Fibroblast of villous mesenchyme (primary cell): ENCODE measurements at regions not wholly inside any gene's neighbourhood (a gene's known extent, or its start where the extent isn't known, plus 50 kb on each side); places are given as distances from the start of the nearest gene placed in this dataset.
"Not testable (repeated sequence)": the region's sequence is repeated elsewhere in the genome, so short reads cannot be mapped to it uniquely, and the experiment has no call there.

Source experiments
- DNase-seq: peaks from one replicate; pipeline ENCODE4 v3.0.0-alpha.2; 2010; ENCODE audit warnings: low read depth
- H3K4me3 ChIP-seq: 2 replicates; pipeline ENCODE4 v1.5.1; 2011; ENCODE audit warnings: low read depth, mild to moderate bottlenecking, low read length
- TF ChIP-seq, protein P1 (sequence below): IDR thresholded peaks from 2 replicates; pipeline ENCODE4 v1.5.1; 2012; ENCODE audit warnings: low read depth, mild to moderate bottlenecking, low read length; ENCODE audit not compliant: insufficient read depth

DNA sequence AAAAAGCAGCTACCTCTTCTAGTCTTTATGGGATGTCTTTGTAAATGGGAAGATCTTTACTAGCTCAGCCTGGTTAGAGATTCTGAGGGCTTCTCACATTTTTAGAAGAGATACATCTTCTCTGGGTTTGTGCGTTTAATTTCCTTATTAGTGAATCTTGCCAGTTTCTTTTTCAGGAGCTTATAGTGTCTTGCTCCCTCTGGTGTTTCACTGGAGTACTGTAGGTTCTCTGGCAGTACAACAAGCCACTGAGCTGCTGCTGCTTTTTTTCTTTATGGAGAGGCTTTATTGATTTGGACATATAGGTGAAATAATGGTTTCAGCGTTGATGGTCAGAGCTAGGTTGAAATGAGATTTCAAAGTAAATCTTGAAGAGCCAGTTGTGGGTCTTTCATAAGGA lies 82.9 kb downstream of the LAS1L start:
- H3K4me3 ChIP-seq: no peak overlapping the region
- DNase-seq: peak; percentile 11
- TF ChIP-seq, protein P1, sequence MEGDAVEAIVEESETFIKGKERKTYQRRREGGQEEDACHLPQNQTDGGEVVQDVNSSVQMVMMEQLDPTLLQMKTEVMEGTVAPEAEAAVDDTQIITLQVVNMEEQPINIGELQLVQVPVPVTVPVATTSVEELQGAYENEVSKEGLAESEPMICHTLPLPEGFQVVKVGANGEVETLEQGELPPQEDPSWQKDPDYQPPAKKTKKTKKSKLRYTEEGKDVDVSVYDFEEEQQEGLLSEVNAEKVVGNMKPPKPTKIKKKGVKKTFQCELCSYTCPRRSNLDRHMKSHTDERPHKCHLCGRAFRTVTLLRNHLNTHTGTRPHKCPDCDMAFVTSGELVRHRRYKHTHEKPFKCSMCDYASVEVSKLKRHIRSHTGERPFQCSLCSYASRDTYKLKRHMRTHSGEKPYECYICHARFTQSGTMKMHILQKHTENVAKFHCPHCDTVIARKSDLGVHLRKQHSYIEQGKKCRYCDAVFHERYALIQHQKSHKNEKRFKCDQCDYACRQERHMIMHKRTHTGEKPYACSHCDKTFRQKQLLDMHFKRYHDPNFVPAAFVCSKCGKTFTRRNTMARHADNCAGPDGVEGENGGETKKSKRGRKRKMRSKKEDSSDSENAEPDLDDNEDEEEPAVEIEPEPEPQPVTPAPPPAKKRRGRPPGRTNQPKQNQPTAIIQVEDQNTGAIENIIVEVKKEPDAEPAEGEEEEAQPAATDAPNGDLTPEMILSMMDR: peak; percentile 51

DNA sequence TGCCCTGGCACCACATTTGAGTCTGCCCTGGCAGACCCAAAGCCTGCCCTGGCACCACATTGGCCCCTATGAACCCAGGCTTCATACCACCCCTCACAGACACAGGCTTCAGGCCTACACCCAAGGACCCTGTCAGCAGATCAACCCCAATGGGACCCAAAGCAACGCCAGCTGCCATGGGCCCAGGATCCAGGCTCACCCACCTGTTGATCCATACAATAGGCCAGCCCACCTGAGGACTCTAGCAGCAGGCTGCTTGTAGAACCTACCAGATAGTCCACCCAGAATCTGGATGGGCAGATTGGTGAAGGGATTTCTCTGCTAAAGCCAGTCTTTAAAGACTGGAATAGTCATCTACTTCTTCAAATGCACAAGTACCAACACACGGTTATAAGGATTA lies 114.4 kb downstream of the LAS1L start:
- TF ChIP-seq, protein P1: no peak
- no peak for DNase-seq
- no peak overlapping the region for H3K4me3 ChIP-seq

DNA sequence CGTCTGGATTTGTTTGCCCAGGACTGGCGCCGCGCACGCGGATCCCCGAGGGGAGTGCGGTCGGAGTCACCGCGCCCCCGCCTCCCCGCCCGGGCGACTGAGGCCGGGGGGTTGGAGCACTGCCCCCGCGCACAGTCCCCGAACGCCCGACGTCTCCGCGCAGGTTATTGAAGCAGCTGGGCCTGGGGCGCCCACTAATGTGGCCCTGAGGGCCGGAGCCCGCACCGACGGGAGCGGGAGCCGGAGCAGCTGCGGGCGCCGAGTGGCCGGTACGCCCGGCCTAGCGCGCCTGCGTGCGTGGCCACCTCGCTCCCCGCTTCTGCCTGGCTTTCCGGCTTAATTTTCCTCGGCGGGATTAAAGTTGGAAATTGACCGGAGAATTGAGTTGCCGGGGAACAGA lies 126.9 kb downstream of the LAS1L start:
- DNase-seq, H3K4me3 ChIP-seq: not testable (repeated sequence)

DNA sequence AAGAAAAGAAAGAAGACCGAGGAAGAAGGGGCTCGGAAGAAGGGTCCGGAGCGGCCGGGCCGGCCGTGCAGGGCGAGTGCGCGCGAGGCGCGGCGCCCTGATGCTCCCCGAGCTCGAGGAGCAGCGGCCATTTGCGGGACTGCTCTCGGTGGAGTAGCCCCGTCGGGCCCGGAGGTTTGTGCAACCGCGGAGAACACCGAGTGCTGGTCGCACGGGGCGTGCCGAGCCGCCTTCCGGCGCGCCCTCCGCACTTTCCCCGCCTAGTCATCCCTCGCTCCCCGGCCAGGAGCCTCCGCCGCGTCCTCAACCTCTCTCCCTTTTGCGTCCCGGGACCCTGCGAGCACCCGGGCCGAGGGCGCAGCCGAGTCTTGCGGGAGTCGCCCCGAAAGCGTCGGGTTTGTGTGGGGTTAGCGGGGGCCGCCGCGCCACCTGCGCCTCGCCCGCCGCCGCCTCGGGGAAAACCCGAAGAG lies 127.4 kb downstream of the LAS1L start:
- H3K4me3 ChIP-seq: no peak overlapping the region
- no peak for DNase-seq
- TF ChIP-seq, protein P1: no peak

DNA sequence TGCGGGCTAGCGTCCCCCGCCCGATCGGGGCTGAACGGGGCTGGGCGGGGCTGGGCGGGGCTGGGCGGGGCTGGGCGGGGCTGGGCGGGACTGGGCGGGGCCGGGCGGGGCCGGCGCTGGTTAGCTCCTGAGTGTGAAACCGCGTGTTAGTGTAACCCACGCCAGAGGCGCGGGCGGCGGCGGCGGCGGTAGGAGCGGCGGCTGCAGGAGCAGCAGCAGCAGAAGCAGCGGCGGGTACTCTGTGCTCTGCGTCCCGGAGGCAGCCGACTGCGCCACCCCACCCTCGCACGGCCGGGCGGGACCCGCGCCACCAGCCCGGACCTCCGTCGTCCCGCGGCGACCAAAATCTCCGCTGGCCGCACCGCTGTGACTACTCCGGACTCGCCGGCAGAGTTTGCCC lies 128.1 kb downstream of the LAS1L start:
- no peak for DNase-seq
- H3K4me3 ChIP-seq: no peak overlapping the region
- TF ChIP-seq, protein P1: no peak

DNA sequence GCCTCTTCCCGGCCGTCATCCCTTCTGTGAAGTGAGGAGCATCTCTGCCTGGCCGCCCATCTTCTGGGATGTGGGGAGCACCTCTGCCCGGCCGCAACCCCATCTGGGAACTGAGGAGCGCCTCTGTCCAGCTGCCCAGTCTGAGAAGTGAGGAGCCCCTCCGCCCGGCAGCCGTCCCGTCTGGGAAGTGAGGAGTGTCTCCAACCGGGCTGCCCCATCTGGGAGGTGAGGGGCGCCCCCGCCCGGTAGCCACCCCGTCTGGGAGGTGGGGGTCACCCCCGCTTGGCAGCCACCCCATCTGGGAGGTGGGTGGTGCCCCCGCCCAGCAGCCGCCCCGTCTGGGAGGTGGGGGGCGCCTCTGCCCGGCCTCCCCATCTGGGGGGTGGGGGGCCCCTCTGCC lies 142.3 kb downstream of the LAS1L start:
- TF ChIP-seq, protein P1: no peak
- no peak for DNase-seq

DNA sequence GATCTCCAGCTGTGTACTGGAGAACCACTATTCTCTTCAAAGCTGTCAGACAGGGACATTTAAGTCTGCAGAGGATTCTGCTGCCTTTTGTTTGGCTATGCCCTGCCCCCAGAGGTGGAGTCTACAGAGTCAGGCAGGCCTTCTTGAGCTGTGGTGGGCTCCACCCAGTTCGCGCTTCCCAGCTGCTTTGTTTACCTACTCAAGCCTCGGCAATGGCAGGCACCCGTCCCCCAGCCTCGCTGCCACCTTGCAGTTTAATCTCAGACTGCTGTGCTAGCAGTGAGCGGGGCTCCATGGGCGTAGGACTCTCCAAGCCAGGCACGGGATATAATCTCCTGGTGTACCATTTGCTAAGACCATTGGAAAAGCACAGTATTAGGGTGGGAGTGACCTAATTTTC lies 145.5 kb downstream of the LAS1L start:
- not testable (repeated sequence) for DNase-seq, H3K4me3 ChIP-seq

More for the DNA sequence above, 142.3 kb downstream of the LAS1L start:
- no peak overlapping the region for H3K4me3 ChIP-seq
